LNCaP clone FGC (cell line): ENCODE measurements at regions not wholly inside any gene's neighbourhood (a gene's known extent, or its start where the extent isn't known, plus 50 kb on each side); places are given as distances from the start of the nearest gene placed in this dataset.

Experiments
- DNase-seq: peaks from one replicate; pipeline ENCODE4 v3.0.0-alpha.2; 2011; ENCODE audit warnings: low read depth
- H3K4me3 ChIP-seq: 2 replicates; pipeline ENCODE4 v1.5.1; 2011; ENCODE audit warnings: mild to moderate bottlenecking, low read depth, low read length, control low read depth
- TF ChIP-seq, protein P1 (sequence below): IDR thresholded peaks from 2 replicates; pipeline ENCODE4 v1.5.1; 2012; ENCODE audit warnings: mild to moderate bottlenecking; ENCODE audit not compliant: control insufficient read depth, insufficient read depth; ENCODE audit errors: extremely low read depth

DNA sequence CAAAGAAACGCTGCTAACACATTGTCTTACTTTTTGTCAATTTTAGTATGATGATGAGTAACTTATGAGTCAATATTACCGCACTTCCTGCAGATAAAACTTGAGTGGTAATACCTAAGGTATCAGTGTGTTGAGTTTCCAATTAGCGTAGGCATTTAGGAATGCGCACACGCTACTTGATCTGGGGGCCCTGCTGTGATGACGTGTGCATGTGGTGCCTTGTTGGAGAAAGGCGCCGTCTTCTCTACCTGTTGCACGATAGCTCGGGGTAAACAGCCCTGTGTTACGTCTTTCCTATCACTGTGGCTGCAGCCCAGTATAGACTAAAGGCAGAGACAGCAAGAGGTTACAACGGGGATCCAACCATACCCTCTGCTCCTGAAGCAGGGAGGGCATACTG lies 476.8 kb upstream of the ADARB2 start:
- no peak overlapping the region for H3K4me3 ChIP-seq
- TF ChIP-seq, protein P1, sequence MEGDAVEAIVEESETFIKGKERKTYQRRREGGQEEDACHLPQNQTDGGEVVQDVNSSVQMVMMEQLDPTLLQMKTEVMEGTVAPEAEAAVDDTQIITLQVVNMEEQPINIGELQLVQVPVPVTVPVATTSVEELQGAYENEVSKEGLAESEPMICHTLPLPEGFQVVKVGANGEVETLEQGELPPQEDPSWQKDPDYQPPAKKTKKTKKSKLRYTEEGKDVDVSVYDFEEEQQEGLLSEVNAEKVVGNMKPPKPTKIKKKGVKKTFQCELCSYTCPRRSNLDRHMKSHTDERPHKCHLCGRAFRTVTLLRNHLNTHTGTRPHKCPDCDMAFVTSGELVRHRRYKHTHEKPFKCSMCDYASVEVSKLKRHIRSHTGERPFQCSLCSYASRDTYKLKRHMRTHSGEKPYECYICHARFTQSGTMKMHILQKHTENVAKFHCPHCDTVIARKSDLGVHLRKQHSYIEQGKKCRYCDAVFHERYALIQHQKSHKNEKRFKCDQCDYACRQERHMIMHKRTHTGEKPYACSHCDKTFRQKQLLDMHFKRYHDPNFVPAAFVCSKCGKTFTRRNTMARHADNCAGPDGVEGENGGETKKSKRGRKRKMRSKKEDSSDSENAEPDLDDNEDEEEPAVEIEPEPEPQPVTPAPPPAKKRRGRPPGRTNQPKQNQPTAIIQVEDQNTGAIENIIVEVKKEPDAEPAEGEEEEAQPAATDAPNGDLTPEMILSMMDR: no peak
- DNase-seq: no peak

DNA sequence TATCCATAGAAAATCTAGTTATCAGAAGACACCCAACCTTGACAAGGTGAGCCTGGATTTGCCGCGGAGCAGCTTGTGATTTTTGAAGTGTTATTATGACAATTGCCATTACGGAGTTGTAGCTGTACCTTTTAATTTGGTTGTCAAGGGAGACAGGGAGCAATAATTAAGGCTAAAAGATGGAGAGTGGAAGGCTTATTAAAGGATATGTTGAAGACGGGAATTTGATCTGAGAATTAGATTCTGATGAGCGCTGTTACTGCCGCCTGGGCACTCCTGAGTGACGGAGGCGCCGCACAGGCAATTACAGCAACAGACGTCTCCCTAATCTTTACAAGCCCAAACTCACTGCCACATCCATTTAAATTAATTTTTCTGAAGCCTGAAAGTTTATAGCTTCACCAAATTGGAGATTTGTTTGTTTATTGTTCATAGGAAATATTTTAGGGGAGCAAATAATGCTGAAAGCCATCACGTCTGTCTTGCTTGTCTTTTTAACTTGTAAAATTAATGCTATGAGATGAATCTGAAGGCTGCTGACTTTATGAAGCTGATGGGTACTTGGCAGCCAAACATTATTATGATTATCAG lies 475.0 kb upstream of the ADARB2 start:
- no peak for DNase-seq
- no peak overlapping the region for H3K4me3 ChIP-seq
- TF ChIP-seq, protein P1: no peak

DNA sequence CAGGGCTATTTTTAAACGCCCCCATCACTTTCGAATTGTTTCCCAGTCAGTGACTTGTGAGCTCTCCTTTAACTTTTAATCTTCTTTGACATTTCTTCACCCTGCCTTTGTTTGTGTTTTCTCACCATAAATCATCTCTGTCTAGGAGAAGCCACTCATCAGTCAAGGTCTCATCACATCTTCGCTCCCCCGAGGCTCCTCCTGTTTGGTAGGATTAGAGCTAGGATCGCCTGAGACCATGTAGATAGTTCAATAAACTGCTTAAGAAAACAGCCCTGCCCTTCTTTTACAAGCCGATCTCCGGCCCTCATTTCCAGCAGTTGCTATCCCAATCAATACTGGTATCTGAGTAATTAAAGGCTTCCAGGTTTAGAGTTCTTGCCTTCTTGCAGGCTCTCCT lies 472.8 kb upstream of the ADARB2 start:
- no peak overlapping the region for H3K4me3 ChIP-seq
- TF ChIP-seq, protein P1: no peak
- DNase-seq: no peak

DNA sequence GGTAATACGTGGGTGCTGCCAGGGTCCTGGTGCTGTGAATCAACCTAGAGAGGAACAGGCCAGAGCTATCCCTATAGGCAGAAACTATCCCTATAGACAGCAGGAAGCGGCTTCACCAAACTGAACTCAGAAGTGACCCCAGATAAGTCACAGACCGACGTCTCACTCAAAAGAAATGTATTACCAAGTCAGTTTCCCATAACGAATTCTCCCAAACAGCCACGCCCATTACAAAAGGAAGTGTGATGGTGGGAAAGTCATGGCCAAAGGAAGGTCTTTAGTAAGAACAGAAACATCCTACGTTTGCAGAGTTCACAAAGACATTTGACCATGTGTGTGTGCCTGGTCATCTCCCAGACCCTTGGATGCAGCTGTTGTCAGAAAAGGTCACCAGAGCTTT lies 470.8 kb upstream of the ADARB2 start:
- TF ChIP-seq, protein P1: no peak
- no peak for DNase-seq
- H3K4me3 ChIP-seq: no peak overlapping the region

DNA sequence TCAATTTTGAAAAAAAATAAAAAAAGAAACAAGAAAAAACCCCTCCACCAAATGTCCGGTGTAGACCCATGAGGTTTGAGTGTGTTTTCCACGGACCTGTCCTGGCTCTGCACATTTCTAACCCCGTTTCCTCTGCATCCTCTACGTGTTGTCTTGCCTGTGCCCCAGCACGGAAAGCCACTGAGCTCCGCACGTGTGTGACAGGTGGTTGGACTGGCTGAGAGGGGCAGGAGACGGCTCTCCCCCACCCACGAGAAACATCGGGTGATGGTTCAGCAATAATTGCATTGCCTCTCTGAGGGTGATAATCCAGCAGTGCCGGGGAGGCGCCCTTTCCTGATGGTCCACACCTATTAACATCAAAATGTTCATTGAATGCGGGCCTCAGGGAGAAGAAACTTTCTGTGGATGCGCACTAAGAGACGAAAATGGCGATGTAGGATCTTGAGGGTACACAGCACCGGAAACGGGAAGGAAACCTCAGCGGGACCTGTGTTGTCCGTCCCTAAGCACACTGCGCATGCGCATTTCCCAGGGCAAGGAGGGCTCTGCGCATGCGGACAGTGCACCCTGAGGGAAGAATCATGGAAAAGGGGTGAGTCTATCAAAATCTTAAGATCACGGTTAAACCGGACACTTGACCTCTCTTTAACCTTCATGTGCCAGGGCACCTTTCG lies 470.1 kb upstream of the ADARB2 start:
- TF ChIP-seq, protein P1: no peak
- DNase-seq: no peak

DNA sequence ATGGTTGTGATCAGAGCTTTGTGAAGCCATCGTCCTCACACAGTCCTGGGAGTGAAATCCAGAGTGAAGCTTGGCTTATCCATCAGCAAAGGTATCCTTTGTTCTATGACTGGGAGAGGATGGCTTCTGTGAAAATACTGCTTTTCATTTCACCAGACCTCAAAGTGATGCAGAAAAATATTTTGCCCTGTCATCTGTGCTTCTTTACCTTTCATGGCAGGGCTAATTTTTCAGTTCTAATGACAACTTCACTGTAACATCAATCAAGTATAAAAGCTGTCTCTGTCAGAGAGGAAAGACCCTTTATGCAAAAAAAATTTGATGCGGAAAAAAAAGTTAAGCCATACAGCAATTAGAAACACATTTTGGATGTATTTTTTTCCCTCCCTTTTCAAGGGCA lies 468.1 kb upstream of the ADARB2 start:
- no peak overlapping the region for H3K4me3 ChIP-seq
- no peak for DNase-seq
- TF ChIP-seq, protein P1: no peak

More for the DNA sequence above, 470.1 kb upstream of the ADARB2 start:
- no peak overlapping the region for H3K4me3 ChIP-seq

DNA sequence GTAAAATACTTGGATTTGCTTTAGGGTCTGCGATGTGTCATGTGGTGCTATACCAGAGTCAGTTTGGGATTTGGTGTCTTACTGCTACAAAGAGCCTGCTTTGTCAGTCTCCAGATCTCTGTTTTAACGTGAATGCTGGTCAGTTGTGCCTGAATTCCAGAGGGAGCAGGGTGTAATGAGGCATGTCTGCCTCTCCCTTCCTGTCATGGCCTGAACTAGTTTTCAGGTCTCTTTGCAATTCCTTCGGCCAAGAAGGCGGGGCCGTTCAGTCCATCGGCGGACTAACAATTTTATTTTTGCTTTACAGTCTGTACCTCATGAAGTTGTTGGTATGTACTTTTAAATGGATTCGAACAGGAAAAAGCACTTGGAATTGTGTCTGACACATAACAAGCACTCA lies 465.1 kb upstream of the ADARB2 start:
- DNase-seq: no peak
- TF ChIP-seq, protein P1: no peak
- no peak overlapping the region for H3K4me3 ChIP-seq
